Left cardiac atrium (tissue), 4 donors: ENCODE measurements at regions not wholly inside any gene's neighbourhood (a gene's known extent, or its start where the extent isn't known, plus 50 kb on each side); places are given as distances from the start of the nearest gene placed in this dataset.

ENCODE experiments used
- ATAC-seq, 2 donors: fragments of 200-7000 bp; cut with Tn5 transposase; one replicate each; pipeline ENCODE4 v1.9.1; 2020; ENCODE audit warnings: mild to moderate bottlenecking in 2 of 2, moderate library complexity in 2 of 2
- DNase-seq: peaks from one replicate; pipeline ENCODE4 v3.0.0-alpha.2; 2020
- intact Hi-C, 2 donors: fragments of 100-400 bp; cut with DNase I; formaldehyde crosslinking; loops; one replicate each; pipeline versions ENCODE4 v1.14.1 to v1.15.1; 2022 to 2023
- donor health status: DM: no; HTN: yes; CAD: no.
- donor health status: DM: no; HTN: yes; CAD: no; lungs with severe emphysema.
- donor health status: DM: yes; HTN: yes; CAD: no.
- donor health status: Dilated cardiomyopathy.

DNA sequence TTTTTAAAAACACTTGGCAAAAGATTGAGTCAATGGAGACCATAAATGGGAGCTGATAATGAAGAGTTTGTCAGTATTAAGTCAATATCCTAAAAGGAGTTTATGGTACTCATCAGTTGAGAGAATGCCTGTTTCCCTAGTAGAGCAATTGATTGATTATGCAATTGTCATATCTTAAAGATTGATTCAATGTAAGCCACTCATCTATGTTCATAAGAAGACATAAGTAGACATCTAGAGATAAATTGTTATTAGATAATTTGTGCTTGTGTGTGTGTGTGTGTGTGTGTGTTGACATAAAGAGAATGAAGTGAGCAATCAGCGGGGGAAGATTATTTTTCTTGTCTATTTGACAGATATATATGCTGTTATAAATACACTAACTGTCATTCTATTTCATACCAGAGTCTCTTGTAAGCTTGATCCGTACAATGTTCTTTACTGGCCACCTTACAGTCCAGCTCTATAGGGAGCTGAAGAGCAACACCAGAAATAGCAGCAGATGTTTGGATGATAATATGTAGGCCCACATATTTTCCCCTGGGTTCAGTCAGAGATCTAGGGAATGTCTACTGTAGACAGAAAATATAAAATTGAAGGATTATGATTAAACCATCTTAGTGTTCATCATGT is 848.6 kb upstream of the EPHA6 start:
- DNase-seq (no peak), ATAC-seq (no peak)
- intact Hi-C loops: no loop called here

DNA sequence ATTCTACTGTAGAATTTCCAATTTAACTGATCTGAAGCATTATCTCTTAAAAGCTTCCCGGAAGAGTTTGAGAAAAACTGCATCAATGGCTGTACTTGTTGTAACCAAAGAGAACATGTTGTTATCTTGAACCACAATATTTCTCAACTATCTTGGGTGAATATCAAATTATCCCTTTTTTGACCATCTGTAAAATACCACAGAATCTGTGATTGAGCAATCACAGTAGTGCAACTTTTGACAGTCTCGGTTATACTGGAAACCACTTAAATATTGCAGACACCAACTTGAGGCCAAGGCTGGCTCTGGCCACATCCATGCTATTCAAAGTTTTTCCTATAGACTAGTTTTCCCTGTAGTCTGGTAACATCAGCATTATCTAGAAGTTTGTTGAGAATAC is 842.8 kb upstream of the EPHA6 start:
- DNase-seq: no peak
- intact Hi-C loops: no loop called here
- ATAC-seq: no peak

- DNase-seq: no peak
- intact Hi-C loops: no loop called here
- ATAC-seq: no peak
Observed at GRCh38 chr3:95994338-95994737, 820.1 kb upstream of the EPHA6 start.

GRCh38 chr3:96000966-96001365 is 813.4 kb upstream of the EPHA6 start:
- intact Hi-C loops: no loop called here
- no peak for ATAC-seq
- no peak for DNase-seq

GRCh38 chr3:96007650-96008195 is 806.7 kb upstream of the EPHA6 start:
- intact Hi-C loops: no loop called here
- no peak for DNase-seq
- no peak for ATAC-seq

DNA sequence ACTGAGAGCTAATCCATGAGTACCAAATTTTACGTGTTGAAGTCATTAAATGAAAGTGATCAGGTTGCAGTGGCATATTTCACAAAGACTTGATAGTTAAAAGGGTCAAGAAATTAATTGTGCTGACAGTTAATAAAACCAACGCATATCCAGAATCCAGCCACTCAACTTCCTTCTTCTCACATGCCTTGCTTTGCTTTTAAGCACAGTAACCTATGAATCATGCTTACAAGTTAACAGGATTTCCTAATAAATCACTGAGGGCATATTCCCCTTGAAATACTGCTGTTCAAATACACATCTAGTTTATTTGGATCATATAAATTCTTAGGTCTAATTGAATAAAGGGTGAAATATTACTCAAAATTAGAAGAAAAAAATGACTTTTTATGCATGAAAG is 801.5 kb upstream of the EPHA6 start:
- ATAC-seq (no peak), DNase-seq (no peak)
- intact Hi-C loops: no loop called here

- DNase-seq (no peak), ATAC-seq (no peak)
- intact Hi-C loops: no loop called here
Observed at GRCh38 chr3:96017556-96017955, 796.8 kb upstream of the EPHA6 start.

DNA sequence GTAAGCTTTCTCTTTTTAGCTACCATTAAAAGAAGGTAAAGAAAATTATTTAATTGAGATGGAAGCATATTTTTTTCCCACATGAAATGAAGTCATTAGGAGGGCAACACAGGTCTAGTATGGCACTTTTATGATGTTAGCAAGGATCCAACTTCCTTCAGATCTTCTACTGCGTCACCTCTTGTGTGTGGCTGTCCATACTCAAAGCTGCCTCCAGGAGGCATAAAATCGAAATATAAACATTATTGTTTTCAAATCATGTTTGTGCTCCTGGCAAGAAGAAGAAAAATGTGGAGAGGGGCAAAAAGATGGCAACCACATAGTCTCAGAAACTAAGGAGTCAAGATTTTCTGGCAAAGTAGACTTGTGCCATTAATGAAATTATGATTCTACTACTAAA is 791.7 kb upstream of the EPHA6 start:
- intact Hi-C loops: no loop called here
- no peak for DNase-seq
- ATAC-seq: no peak

DNA sequence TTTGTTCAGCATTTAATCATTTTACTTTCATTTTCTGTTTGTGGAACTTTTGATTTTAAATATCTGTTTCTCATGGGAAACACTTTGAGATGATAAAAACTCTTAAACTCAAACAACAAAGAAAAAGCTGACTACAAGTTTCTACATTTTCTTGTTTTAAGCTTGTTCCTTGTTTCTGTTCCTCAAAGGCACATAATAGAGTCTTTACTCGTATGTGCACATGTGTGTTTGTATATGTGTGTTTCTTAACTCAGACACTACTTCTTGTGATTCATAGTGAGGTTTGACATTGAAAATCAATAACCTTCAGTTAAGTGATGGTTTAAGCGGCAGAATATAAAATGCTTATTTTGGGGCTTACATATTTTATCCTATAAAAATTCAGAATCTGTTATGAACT is 786.7 kb upstream of the EPHA6 start:
- DNase-seq (no peak), ATAC-seq (no peak)
- intact Hi-C loops: no loop called here

DNA sequence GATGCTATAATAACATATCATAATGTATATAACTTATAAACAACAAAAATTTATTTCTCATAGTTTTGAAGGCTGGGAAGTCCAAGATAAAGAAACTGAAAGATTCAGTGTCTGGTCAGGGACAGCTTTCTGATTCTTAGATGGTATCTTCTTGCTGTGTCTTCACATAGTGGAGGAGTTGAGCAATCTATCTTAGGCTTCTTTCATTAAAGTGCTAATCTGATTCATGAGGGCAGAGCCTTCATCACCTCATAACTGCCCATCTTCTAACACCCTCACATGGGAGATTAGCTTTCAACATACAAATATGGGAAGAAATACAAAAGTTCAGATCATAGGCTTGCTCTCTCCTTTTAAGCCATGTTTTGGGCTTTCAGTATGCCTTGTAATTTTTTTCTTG is 774.8 kb upstream of the EPHA6 start:
- DNase-seq (no peak), ATAC-seq (no peak)
- intact Hi-C loops: no loop called here

DNA sequence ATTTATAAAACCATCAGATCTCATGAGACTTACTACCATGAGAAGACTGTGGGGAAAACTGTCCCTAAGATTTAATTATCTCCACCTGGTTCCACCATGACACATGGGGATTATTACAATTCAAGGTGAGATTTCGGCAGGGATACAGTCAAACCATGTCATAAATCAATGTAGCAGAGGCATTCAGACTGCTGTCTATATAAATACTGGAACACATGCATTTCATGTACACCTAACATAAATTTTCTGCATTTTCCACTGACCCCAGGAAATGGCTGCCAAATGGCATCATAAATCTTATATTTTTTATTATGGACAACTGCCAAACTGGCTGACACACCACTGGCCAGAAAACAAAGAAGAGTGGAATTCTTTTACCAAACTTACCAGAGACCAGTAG is 755.1 kb upstream of the EPHA6 start:
- ATAC-seq (no peak), DNase-seq (no peak)
- intact Hi-C loops: no loop called here

DNA sequence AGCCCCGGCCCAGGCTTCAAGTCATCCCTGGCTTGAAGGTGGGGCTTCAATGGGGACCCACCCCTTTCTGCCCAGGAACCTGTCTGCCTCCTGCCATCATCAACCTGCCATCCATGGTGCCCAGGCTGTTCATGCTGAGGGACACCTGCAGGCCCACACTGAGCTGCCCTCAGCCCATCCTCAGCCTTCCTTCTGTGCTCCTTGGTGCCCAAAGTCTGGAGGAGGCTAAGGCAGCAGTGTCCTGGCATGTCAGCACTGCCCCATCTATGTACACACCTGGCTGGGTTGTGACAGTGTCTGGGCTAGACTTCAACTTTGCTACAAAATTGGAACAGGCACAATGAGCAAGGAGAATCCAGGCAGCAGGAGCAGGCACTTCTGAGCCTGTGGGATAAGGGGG is 745.3 kb upstream of the EPHA6 start:
- ATAC-seq (no peak), DNase-seq (no peak)
- intact Hi-C loops: no loop called here

DNA sequence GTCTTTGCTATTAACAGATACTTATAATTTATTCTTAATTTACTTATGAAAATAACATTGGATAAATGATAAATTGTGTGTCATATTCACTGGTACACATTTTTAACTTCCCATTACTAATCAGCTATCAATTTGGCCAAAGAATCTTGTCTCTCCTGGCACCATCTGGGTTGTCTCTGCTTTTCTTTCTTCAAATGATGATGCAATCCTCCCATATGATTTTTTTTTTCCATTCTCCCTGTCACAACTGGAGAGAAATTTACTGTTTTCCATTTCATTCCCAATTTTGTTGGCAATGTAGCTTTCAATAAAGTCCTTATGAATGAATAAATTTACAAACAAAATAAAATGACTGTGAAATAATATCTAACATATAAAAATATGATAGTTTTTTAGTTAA is 743.7 kb upstream of the EPHA6 start:
- ATAC-seq (no peak), DNase-seq (no peak)
- intact Hi-C loops: no loop called here

- intact Hi-C loops: no loop called here
- DNase-seq (no peak), ATAC-seq (no peak)
Observed at GRCh38 chr3:96071097-96071496, 743.3 kb upstream of the EPHA6 start.

- intact Hi-C loops: no loop called here
- DNase-seq (no peak), ATAC-seq (no peak)
Observed at GRCh38 chr3:96072226-96072625, 742.2 kb upstream of the EPHA6 start.

GRCh38 chr3:96083610-96084009 is 730.8 kb upstream of the EPHA6 start:
- ATAC-seq (no peak), DNase-seq (no peak)
- intact Hi-C loops: no loop called here

DNA sequence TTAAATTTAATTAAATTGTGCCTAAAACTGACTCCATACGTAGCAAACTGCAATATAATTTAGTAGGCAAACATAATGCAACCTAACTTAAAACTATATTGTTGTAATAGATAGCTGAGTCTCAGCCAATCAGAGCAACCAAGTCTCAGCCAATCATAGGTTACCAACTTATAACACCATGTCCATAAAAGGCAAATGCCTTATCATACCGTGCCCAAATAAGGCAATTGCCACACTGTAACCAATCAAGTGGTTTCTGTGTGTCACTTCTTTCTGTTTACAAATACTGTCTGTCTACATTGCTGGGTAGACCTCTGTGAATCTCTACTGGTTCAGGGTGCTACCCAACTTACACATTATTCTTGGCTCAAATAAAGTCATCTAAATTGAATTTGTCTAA is 728.4 kb upstream of the EPHA6 start:
- intact Hi-C loops: no loop called here
- ATAC-seq (no peak), DNase-seq (no peak)

GRCh38 chr3:96101006-96101560 is 713.3 kb upstream of the EPHA6 start:
- ATAC-seq: no peak
- no peak for DNase-seq
- intact Hi-C loops: no loop called here

- intact Hi-C loops: no loop called here
- DNase-seq (no peak), ATAC-seq (no peak)
Observed at GRCh38 chr3:96106701-96107100, 707.7 kb upstream of the EPHA6 start.
